ENCODE measurements at regions not wholly inside any gene's neighbourhood (a gene's known extent, or its start where the extent isn't known, plus 50 kb on each side); places are given as distances from the start of the nearest gene placed in this dataset.

DNA sequence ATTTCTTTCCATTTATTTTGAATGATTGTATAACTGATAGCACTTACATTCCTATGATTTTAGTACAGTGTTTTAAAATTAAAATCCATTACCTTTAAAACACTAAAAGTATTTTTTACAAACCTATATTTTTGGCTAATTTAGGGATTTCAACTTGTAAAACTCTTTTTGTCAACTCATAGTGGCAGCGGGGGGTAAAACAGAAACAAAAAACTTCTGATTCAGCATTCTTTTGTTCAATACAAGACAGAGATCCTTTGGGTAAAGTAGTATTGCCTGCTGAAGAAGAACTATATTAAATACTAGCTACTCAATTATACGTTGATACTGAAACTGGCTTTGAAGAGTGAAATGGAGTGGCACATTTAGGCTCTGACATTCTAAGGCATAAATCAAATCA lies 437.4 kb upstream of the CDH19 start:
- POLR2A ChIA-PET: no interaction called here
- no peak overlapping the region for H3K27ac Mint-ChIP-seq
- no peaks in the 10 kb centered on the region for H3K4me1 Mint-ChIP-seq
- CTCF ChIA-PET: no interaction called here
- H3K4me3 Mint-ChIP-seq: no peak overlapping the region
- H3K36me3 Mint-ChIP-seq (ENCODE audit: low read depth): no peaks in the 10 kb centered on the region
- no peak for DNase-seq
- peaks cover 2% of the 10 kb centered on the region for H3K9me3 Mint-ChIP-seq
- no peaks in the 10 kb centered on the region for H3K27me3 Mint-ChIP-seq

DNA sequence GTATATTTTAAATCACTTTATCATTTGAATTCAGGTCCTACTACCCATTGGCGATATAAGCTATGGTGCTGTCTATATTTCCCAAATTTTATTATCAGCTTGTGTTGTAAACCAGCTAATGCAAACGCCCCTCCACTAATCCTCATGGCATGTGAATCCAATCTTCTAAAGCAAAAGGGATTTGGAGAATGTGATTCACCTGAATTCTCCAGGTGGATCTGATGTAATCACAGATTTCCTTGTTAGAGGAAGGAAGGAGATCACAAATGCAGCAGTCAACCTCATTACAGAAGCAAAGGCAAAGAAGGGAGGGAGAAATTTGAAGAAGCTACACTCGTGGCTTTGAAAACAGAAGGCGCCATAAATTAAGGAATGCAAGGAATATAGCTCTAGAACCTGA lies 431.1 kb upstream of the CDH19 start:
- no peaks in the 10 kb centered on the region for H3K27me3 Mint-ChIP-seq
- no peak for DNase-seq
- no peaks in the 10 kb centered on the region for H3K9me3 Mint-ChIP-seq
- no peak overlapping the region for H3K27ac Mint-ChIP-seq
- H3K4me1 Mint-ChIP-seq: no peaks in the 10 kb centered on the region
- H3K36me3 Mint-ChIP-seq (ENCODE audit: low read depth): no peaks in the 10 kb centered on the region
- ChIA-PET POLR2A (no interaction called here), CTCF (no interaction called here)
- no peak overlapping the region for H3K4me3 Mint-ChIP-seq

DNA sequence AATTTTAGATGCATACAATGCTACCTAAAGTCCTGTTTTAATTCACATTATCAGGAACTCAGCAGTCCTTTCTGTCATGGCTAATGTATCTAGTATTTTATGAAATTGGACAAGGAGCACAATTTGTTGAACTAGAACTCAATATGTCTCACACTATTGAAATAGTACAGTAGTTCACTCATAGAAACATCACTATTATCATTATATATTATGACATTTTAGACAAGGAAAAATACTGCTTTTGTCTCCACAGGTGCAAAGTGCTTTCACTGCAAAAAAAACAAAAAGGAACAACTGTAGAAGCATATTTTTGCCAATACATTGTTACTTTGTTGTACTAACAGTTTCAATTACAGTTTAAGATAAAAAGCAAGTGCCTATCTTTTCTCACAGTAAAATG lies 419.2 kb upstream of the CDH19 start:
- CTCF ChIA-PET: no interaction called here
- Mint-ChIP-seq H3K4me1 (no peaks in the 10 kb centered on the region), H3K27ac (no peak overlapping the region), H3K27me3 (no peaks in the 10 kb centered on the region), H3K4me3 (no peak overlapping the region), H3K9me3 (no peaks in the 10 kb centered on the region), H3K36me3 (ENCODE audit: low read depth) (no peaks in the 10 kb centered on the region)
- POLR2A ChIA-PET: no interaction called here
- no peak for DNase-seq

DNA sequence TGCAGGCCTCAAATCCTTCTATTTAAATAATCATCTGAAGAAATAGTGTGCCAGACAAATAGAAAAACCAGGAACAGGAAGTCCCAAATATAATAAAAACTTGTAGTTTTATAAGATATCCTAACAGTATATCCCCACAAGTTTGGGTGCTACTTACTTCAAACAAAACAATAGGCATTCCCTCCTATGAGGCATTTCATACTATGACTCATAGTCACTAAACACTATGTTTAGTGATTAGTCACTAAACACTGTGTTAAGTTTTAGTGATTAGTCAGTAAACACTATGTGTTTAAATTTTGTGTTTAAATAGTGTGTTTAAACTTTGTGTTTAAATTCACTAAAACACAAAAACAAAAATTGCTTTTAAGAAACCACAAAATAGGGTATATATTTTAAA lies 407.0 kb upstream of the CDH19 start:
- ChIA-PET POLR2A (no interaction called here), CTCF (no interaction called here)
- no peak for DNase-seq
- no peak overlapping the region for H3K27ac Mint-ChIP-seq
- H3K4me1 Mint-ChIP-seq: no peaks in the 10 kb centered on the region
- H3K27me3 Mint-ChIP-seq: no peaks in the 10 kb centered on the region
- no peaks in the 10 kb centered on the region for H3K9me3 Mint-ChIP-seq
- H3K4me3 Mint-ChIP-seq: no peak overlapping the region
- H3K36me3 Mint-ChIP-seq (ENCODE audit: low read depth): no peaks in the 10 kb centered on the region

DNA sequence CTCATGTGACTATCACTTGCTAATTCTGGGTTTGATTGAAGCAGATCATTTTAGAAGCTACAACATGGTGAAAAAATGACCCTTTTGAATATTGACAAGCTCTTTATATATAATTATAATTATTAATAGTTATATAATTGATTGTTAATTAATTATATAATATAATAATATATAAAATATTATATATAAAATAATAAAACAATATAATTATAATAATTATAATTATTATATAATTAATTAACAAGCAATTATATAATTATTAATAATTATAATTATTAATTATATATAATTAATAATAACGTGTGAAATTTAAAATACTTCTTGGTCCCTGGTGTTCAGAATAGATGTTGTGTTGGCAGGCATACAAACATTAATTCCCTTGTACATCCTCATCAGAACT lies 404.1 kb upstream of the CDH19 start:
- H3K9me3 Mint-ChIP-seq: no peaks in the 10 kb centered on the region
- ChIA-PET CTCF (no interaction called here), POLR2A (no interaction called here)
- H3K4me3 Mint-ChIP-seq: no peak overlapping the region
- DNase-seq: no peak
- H3K36me3 Mint-ChIP-seq (ENCODE audit: low read depth): no peaks in the 10 kb centered on the region
- H3K27ac Mint-ChIP-seq: no peak overlapping the region
- no peaks in the 10 kb centered on the region for H3K27me3 Mint-ChIP-seq
- no peaks in the 10 kb centered on the region for H3K4me1 Mint-ChIP-seq

DNA sequence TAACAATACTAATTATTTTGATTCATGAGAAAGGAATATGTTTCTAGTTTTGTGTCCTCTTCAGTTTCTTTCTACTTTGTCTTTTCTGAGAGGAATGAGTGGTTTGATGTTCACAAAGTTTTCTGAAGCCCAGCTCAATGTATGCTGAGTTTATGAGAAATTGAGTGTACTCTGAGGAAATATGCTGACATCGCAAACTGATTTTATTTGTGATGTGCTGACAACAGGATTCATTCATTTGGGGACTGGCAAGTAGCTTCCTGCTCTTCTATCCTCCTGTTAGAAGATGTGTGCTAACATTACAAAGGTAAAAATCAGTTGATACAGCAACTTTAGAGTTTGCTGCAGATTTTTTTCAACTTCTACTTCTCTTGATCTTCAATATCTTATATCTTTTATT lies 403.2 kb upstream of the CDH19 start:
- ChIA-PET CTCF (interaction anchor here (1.0 kb wide), 1 partner anchor 10 kb away, joined by 3 read pairs; no protein-coding TSS in a partner anchor), POLR2A (no interaction called here)
- Mint-ChIP-seq H3K27me3 (no peaks in the 10 kb centered on the region), H3K27ac (no peak overlapping the region), H3K9me3 (no peaks in the 10 kb centered on the region), H3K4me3 (no peak overlapping the region), H3K36me3 (ENCODE audit: low read depth) (no peaks in the 10 kb centered on the region), H3K4me1 (no peaks in the 10 kb centered on the region)
- DNase-seq: no peak

DNA sequence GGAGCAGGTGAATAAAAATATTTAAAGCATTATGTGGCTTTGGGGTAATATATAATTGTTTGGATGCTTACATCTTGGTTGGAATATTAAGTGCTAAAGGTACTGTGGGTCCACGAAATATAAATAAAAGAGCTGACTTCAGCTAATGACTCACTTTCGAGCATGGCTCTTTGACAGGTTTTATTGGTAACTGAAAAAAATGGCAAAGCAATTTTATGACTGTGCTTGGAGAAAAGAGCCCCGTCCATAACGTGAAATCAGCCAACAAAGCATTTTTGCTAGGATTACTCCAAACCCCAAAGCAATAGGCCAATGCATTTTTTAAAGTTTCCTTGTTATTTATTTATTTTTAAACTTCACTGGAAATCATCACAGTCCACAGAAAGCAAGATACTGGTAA lies 397.2 kb upstream of the CDH19 start:
- CTCF ChIA-PET: no interaction called here
- Mint-ChIP-seq H3K4me3 (no peak overlapping the region), H3K9me3 (peaks cover 2% of the 10 kb centered on the region), H3K27ac (no peak overlapping the region), H3K4me1 (no peaks in the 10 kb centered on the region), H3K27me3 (no peaks in the 10 kb centered on the region), H3K36me3 (ENCODE audit: low read depth) (no peaks in the 10 kb centered on the region)
- no peak for DNase-seq
- POLR2A ChIA-PET: no interaction called here

GRCh38 chr18:66999003-66999402 lies 395.1 kb upstream of the CDH19 start:
- Mint-ChIP-seq H3K4me3 (no peak overlapping the region), H3K27me3 (no peaks in the 10 kb centered on the region), H3K9me3 (peaks cover 6% of the 10 kb centered on the region), H3K27ac (no peak overlapping the region), H3K36me3 (ENCODE audit: low read depth) (no peaks in the 10 kb centered on the region), H3K4me1 (no peaks in the 10 kb centered on the region)
- DNase-seq: no peak
- ChIA-PET POLR2A (no interaction called here), CTCF (no interaction called here)

- H3K4me1 Mint-ChIP-seq: no peaks in the 10 kb centered on the region
- CTCF ChIA-PET: no interaction called here
- H3K9me3 Mint-ChIP-seq: peaks cover 9% of the 10 kb centered on the region
- no peak overlapping the region for H3K27ac Mint-ChIP-seq
- POLR2A ChIA-PET: no interaction called here
- no peak for DNase-seq
- no peaks in the 10 kb centered on the region for H3K36me3 Mint-ChIP-seq (ENCODE audit: low read depth)
- H3K4me3 Mint-ChIP-seq: no peak overlapping the region
- no peaks in the 10 kb centered on the region for H3K27me3 Mint-ChIP-seq
Measured at GRCh38 chr18:66995270-66995669, 391.4 kb upstream of the CDH19 start.

GRCh38 chr18:66994790-66995189 lies 390.9 kb upstream of the CDH19 start:
- Mint-ChIP-seq H3K27ac (no peak overlapping the region), H3K4me3 (no peak overlapping the region), H3K4me1 (no peaks in the 10 kb centered on the region), H3K36me3 (ENCODE audit: low read depth) (no peaks in the 10 kb centered on the region), H3K9me3 (peaks cover 9% of the 10 kb centered on the region), H3K27me3 (no peaks in the 10 kb centered on the region)
- POLR2A ChIA-PET: no interaction called here
- CTCF ChIA-PET: no interaction called here
- no peak for DNase-seq

- ChIA-PET CTCF (no interaction called here), POLR2A (no interaction called here)
- Mint-ChIP-seq H3K4me1 (no peaks in the 10 kb centered on the region), H3K36me3 (ENCODE audit: low read depth) (no peaks in the 10 kb centered on the region), H3K27me3 (no peaks in the 10 kb centered on the region), H3K4me3 (no peak overlapping the region), H3K9me3 (peaks cover 9% of the 10 kb centered on the region), H3K27ac (no peak overlapping the region)
- no peak for DNase-seq
Measured at GRCh38 chr18:66993492-66993891, 389.6 kb upstream of the CDH19 start.

DNA sequence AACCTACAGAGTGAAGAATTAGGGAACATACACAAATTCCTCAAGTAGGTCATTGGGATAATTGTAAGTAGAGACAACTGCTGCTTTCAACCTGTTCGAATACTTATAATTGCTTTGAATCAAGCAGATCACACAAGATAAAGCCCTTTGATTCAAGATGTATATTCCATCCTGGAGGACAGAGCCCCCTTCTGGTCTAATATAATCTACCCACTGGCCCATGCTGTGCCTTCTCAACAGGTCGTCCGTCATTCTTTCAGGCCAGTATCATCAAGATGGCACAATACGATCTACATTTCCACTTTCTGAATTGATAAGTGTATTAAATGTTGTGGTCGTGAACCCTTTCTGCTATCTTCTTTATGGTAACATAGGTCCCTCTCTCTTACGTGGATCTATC lies 387.0 kb upstream of the CDH19 start:
- CTCF ChIA-PET: no interaction called here
- POLR2A ChIA-PET: no interaction called here
- Mint-ChIP-seq H3K27ac (no peak overlapping the region), H3K27me3 (no peaks in the 10 kb centered on the region), H3K36me3 (ENCODE audit: low read depth) (no peaks in the 10 kb centered on the region), H3K4me3 (no peak overlapping the region), H3K9me3 (peaks cover 5% of the 10 kb centered on the region), H3K4me1 (no peaks in the 10 kb centered on the region)
- DNase-seq: no peak

- H3K4me3 Mint-ChIP-seq: no peak overlapping the region
- ChIA-PET POLR2A (no interaction called here), CTCF (no interaction called here)
- DNase-seq: no peak
- H3K36me3 Mint-ChIP-seq (ENCODE audit: low read depth): no peaks in the 10 kb centered on the region
- H3K27ac Mint-ChIP-seq: no peak overlapping the region
- H3K9me3 Mint-ChIP-seq: no peaks in the 10 kb centered on the region
- no peaks in the 10 kb centered on the region for H3K27me3 Mint-ChIP-seq
- no peaks in the 10 kb centered on the region for H3K4me1 Mint-ChIP-seq
Measured at GRCh38 chr18:66979009-66979408, 375.1 kb upstream of the CDH19 start.

DNA sequence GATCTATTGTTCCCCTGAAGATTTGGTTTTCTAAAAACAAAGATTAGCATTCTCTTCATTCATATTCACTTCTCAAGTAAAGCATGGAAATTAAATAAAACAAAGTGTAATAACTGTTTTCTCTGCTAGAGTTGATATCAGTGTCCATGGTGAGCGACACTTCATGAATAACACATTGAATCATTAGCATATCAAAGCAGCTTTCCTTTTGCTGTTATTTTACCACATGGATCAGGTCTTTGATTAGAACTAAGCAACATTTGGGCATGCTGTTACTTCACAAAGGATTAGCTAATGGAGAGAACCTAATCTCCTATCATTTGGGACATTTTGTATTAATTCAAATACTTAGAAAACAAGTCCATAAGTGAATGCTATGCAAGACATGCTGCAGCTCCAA lies 368.8 kb upstream of the CDH19 start:
- Mint-ChIP-seq H3K4me1 (no peaks in the 10 kb centered on the region), H3K27ac (no peak overlapping the region), H3K9me3 (no peaks in the 10 kb centered on the region), H3K36me3 (ENCODE audit: low read depth) (no peaks in the 10 kb centered on the region), H3K27me3 (no peaks in the 10 kb centered on the region), H3K4me3 (no peak overlapping the region)
- ChIA-PET CTCF (interaction anchor here (1.5 kb wide), 1 partner anchor 10 kb away, joined by 4 read pairs; no protein-coding TSS in a partner anchor), POLR2A (no interaction called here)
- DNase-seq: no peak

- Mint-ChIP-seq H3K36me3 (ENCODE audit: low read depth) (no peaks in the 10 kb centered on the region), H3K9me3 (no peaks in the 10 kb centered on the region), H3K27me3 (no peaks in the 10 kb centered on the region), H3K4me1 (no peaks in the 10 kb centered on the region), H3K4me3 (no peak overlapping the region), H3K27ac (no peak overlapping the region)
- POLR2A ChIA-PET: no interaction called here
- CTCF ChIA-PET: no interaction called here
- no peak for DNase-seq
Measured at GRCh38 chr18:66971960-66972359, 368.1 kb upstream of the CDH19 start.
